Keratinocyte (primary cell): ENCODE measurements at regions not wholly inside any gene's neighbourhood (a gene's known extent, or its start where the extent isn't known, plus 50 kb on each side); places are given as distances from the start of the nearest gene placed in this dataset.

ENCODE experiments used
- DNase-seq: peaks from one replicate; pipeline ENCODE4 v3.0.0-alpha.2; 2011; ENCODE audit warnings: low read depth, missing footprints, low spot score
- FAIRE-seq: peaks from 2 replicates; lab custom pipeline; 2011; peaks lifted over from hg19 to GRCh38; lab: Jason Lieb, UNC
- H2AFZ ChIP-seq: 2 replicates; pipeline ENCODE4 v1.6.0; 2012; ENCODE audit warnings: low read length, control low read depth, inconsistent platforms; ENCODE audit not compliant: control insufficient read depth
- H3K27ac ChIP-seq: 2 replicates; pipeline ENCODE4 v1.5.1; 2011; ENCODE audit warnings: low read length; ENCODE audit not compliant: control insufficient read depth, insufficient read depth
- H3K27me3 ChIP-seq: 3 replicates; pipeline ENCODE4 v1.6.0; 2011; ENCODE audit warnings: low read length; ENCODE audit not compliant: control insufficient read depth, insufficient read depth; ENCODE audit errors: extremely low read depth
- H3K36me3 ChIP-seq, 2 experiments: 2 replicates in 1 of 2; 3 replicates in 1 of 2; pipeline ENCODE4 v1.5.1; 2011; ENCODE audit warnings: low read length in 2 of 2, mild to moderate bottlenecking in 1 of 2; ENCODE audit not compliant: control insufficient read depth in 2 of 2, insufficient read depth in 2 of 2; ENCODE audit errors: extremely low read depth in 1 of 2
- H3K4me1 ChIP-seq: 3 replicates; pipeline ENCODE4 v1.5.1; 2011; ENCODE audit warnings: low read length; ENCODE audit not compliant: control insufficient read depth, insufficient read depth; ENCODE audit errors: extremely low read depth
- H3K4me2 ChIP-seq: 3 replicates; pipeline ENCODE4 v1.6.0; 2011; ENCODE audit warnings: low read depth, low read length; ENCODE audit not compliant: control insufficient read depth, insufficient read depth; ENCODE audit errors: extremely low read depth
- H3K4me3 ChIP-seq, 3 experiments: fragments of 200-600 bp in 1 of 3; sonication (generic) in 1 of 3; 2 replicates in 2 of 3; 3 replicates in 1 of 3; pipeline ENCODE4 v1.5.1; 2011 to 2016; ENCODE audit warnings: low read length in 3 of 3, mild to moderate bottlenecking in 3 of 3, control low read depth in 2 of 3, inconsistent platforms in 1 of 3, low read depth in 1 of 3, mixed read lengths in 1 of 3, mixed run types in 1 of 3, moderate library complexity in 1 of 3; ENCODE audit not compliant: control insufficient read depth in 2 of 3, insufficient read depth in 2 of 3; ENCODE audit errors: extremely low read depth in 1 of 3
- H3K79me2 ChIP-seq: 2 replicates; pipeline ENCODE4 v1.6.0; 2012; ENCODE audit warnings: low read length; ENCODE audit not compliant: control insufficient read depth, insufficient read depth
- H3K9ac ChIP-seq: 3 replicates; pipeline ENCODE4 v1.6.0; 2011; ENCODE audit warnings: low read length; ENCODE audit not compliant: control insufficient read depth, insufficient read depth; ENCODE audit errors: extremely low read depth
- H3K9me1 ChIP-seq: 3 replicates; pipeline ENCODE4 v1.6.0; 2011; ENCODE audit warnings: low read length; ENCODE audit not compliant: control insufficient read depth, insufficient read depth; ENCODE audit errors: extremely low read depth
- H3K9me3 ChIP-seq: 2 replicates; pipeline ENCODE4 v1.5.1; 2012; ENCODE audit warnings: low read depth, low read length; ENCODE audit not compliant: control insufficient read depth
- H4K20me1 ChIP-seq: 3 replicates; pipeline ENCODE4 v1.6.0; 2011; ENCODE audit warnings: low read length; ENCODE audit not compliant: control insufficient read depth, insufficient read depth; ENCODE audit errors: extremely low read depth
- EZH2 ChIP-seq: IDR thresholded peaks from one replicate; pipeline ENCODE4 v1.6.1; 2012; ENCODE audit warnings: inconsistent platforms, mild to moderate bottlenecking, low read length, moderate library complexity
- dilution Hi-C: fragments of 300-500 bp; cut with MboI; formaldehyde crosslinking; loops from one replicate; pipeline ENCODE4 v1.7.0; 2020; ENCODE audit warnings: low sequenced_read_pairs; ENCODE audit not compliant: extremely low pct_ligation_motif_present
- TF ChIP-seq, protein P1 (sequence below), 3 experiments: IDR thresholded peaks in 1 of 3; conservative IDR thresholded peaks in 1 of 3; optimal IDR thresholded peaks in 1 of 3; 2 replicates in 2 of 3; 3 replicates in 1 of 3; pipeline versions ENCODE3 to v1.5.1; 2011; ENCODE audit warnings: low read length in 3 of 3, mild to moderate bottlenecking in 3 of 3, moderate library complexity in 2 of 3, control low read depth in 1 of 3, inconsistent platforms in 1 of 3; ENCODE audit not compliant: insufficient read depth in 2 of 3; ENCODE audit errors: extremely low read depth in 1 of 3

DNA sequence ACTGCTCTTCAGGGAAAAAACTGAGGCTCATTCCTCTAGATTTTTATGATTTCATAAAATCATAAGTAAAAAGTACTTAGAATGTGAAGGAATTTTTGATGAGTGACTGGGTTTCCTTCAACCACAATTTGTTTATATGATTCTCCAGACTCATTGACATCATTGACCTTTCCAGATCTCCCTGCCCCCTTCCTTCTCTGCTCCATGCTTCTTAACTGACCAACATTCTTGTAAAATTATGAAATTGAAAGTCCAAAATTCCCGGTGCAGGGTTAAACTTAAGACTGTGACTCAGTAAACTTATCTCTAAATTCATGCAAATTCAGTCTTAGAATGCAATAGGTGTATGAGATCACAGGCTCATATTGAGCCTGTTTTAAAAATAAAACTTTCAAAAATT lies 648.9 kb downstream of the TDRD15 start:
- H2AFZ ChIP-seq: no peak overlapping the region
- no peak overlapping the region for H3K27ac ChIP-seq
- no peaks in the 10 kb centered on the region for H3K27me3 ChIP-seq
- H4K20me1 ChIP-seq: no peaks in the 10 kb centered on the region
- FAIRE-seq: no peak
- TF ChIP-seq EZH2: no peak
- TF ChIP-seq, protein P1, sequence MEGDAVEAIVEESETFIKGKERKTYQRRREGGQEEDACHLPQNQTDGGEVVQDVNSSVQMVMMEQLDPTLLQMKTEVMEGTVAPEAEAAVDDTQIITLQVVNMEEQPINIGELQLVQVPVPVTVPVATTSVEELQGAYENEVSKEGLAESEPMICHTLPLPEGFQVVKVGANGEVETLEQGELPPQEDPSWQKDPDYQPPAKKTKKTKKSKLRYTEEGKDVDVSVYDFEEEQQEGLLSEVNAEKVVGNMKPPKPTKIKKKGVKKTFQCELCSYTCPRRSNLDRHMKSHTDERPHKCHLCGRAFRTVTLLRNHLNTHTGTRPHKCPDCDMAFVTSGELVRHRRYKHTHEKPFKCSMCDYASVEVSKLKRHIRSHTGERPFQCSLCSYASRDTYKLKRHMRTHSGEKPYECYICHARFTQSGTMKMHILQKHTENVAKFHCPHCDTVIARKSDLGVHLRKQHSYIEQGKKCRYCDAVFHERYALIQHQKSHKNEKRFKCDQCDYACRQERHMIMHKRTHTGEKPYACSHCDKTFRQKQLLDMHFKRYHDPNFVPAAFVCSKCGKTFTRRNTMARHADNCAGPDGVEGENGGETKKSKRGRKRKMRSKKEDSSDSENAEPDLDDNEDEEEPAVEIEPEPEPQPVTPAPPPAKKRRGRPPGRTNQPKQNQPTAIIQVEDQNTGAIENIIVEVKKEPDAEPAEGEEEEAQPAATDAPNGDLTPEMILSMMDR (optimal IDR thresholded peaks at IDR 0.05 in 1 of 3, IDR thresholded peaks at IDR 0.05 in 1 of 3, conservative IDR thresholded peaks at IDR 0.05 in 1 of 3; ENCODE audit: extremely low read depth in 1 of 3, insufficient read depth in 2 of 3, low read length in 3 of 3): no peak
- no peak overlapping the region for H3K9ac ChIP-seq
- no peaks in the 10 kb centered on the region for H3K79me2 ChIP-seq
- dilution Hi-C loops: no loop called here
- no peaks in the 10 kb centered on the region for H3K4me1 ChIP-seq
- no peaks in the 10 kb centered on the region for H3K36me3 ChIP-seq
- H3K4me3 ChIP-seq: no peak overlapping the region
- DNase-seq: no peak
- H3K9me1 ChIP-seq: no peaks in the 10 kb centered on the region
- H3K9me3 ChIP-seq: no peaks in the 10 kb centered on the region
- no peak overlapping the region for H3K4me2 ChIP-seq

DNA sequence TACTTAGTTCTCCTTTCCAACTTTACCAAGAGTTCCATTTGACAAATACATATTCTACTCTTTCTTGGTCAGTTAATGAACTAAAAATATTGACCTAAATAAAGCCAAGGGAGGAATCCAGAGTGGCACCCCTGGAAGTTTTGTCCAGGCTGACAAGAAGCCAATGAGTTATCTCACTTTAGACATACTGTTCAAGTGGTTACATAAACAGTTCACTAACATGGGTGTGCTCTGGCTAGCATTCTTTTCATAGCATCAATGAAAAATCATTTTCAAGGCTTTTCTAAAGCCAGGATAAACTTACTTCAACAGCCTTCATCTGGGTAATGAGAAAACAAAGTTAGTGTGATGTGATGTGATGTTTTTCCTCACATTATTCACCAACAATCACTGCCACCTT lies 649.4 kb downstream of the TDRD15 start:
- dilution Hi-C loops: no loop called here
- Histone ChIP-seq H3K9me1 (no peaks in the 10 kb centered on the region), H3K9ac (no peak overlapping the region), H3K4me1 (no peaks in the 10 kb centered on the region), H3K79me2 (no peaks in the 10 kb centered on the region), H3K9me3 (no peaks in the 10 kb centered on the region), H3K4me2 (no peak overlapping the region), H3K36me3 (no peaks in the 10 kb centered on the region), H3K27me3 (no peaks in the 10 kb centered on the region), H2AFZ (no peak overlapping the region), H3K27ac (no peak overlapping the region), H3K4me3 (no peak overlapping the region), H4K20me1 (no peaks in the 10 kb centered on the region)
- TF ChIP-seq, protein P1 (optimal IDR thresholded peaks at IDR 0.05 in 1 of 3, IDR thresholded peaks at IDR 0.05 in 1 of 3, conservative IDR thresholded peaks at IDR 0.05 in 1 of 3; ENCODE audit: extremely low read depth in 1 of 3, insufficient read depth in 2 of 3, low read length in 3 of 3): no peak
- FAIRE-seq (no peak), DNase-seq (no peak)
